ENCODE measurements at regions not wholly inside any gene's neighbourhood (a gene's known extent, or its start where the extent isn't known, plus 50 kb on each side); places are given as distances from the start of the nearest gene placed in this dataset.
A peak's percentile ranks its signal among the peaks of the same experiment; 100 is the strongest.
"Not testable (repeated sequence)": the region's sequence is repeated elsewhere in the genome, so short reads cannot be mapped to it uniquely, and the experiment has no call there.

DNA sequence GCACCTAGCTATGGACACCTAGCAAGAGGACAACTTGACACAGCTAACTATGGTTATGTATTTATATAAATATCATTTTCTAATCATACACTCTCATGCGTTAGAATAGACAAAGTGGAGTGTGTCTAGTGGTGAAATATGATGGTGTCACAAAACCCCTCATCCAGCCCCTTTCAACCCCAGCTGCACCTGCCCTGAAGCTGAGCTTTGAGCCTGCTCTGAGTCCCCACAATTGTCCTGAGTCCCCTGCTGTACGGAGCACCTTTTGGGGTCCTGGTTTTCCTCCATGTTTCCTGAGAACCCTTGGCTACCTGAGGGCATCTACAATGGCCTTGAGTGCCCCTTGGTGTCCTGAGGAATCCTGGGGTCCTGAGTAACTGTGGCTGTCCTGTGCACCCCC, 1072.8 kb downstream of the TMEM121 start:
- DNase-seq, result no peak

DNA sequence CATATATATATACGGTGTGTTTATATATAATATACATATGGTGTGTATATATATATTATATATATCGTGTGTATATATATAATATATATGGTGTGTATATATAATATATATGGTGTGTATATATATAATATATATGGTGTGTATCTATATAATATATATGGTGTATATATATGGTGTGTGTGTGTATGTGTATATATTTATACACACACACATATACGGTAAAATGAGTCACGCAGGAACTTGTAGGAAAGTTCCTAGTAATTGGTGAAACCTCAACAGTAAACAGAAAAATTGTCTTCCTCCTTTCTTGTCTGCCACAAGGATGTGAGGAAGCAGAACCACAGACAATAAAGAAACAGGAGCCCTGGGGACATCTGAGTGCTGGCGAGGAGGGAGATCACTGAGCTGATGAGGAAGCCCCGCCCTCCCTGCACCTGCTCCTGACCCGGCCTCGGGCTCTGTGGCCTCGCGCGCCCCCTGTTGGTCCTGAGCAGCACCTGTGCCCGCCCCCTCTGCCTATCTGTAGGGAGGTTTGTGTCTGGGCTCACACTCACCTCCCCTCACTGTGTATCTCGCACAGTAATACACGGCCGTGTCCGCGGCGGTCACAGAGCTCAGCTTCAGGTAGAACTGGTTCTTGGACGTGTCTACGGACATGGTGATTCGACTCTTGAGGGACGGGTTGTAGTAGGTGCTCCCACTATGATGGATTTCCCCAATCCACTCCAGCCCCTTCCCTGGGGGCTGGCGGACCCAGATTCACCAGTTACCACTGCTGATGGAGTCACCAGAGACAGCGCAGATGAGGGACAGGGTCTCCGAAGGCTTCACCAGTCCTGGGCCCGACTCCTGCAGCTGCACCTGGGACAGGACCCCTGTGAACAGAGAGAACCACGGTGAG, 1079.4 kb downstream of the TMEM121 start:
- DNase-seq, result peak; percentile 27 to 40

DNA sequence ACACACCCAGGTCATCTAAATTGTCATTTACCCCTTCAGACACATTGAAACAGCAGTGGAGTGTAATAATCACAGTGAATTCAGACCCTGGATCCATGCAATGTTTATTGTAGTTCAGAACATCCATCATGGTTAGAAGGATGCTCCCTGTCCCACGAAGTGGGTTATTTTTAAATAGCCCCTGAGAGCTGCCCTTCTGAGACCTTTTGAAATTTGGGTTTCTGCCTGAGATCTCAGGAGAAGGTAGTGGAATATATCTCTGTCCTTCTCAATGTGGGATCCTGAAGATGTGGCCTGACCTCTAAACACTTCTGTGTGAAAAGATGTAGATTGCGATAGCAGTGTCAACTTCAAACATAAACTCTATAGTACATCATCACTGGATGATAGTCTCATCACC, 1080.6 kb downstream of the TMEM121 start:
- no peak for DNase-seq

DNA sequence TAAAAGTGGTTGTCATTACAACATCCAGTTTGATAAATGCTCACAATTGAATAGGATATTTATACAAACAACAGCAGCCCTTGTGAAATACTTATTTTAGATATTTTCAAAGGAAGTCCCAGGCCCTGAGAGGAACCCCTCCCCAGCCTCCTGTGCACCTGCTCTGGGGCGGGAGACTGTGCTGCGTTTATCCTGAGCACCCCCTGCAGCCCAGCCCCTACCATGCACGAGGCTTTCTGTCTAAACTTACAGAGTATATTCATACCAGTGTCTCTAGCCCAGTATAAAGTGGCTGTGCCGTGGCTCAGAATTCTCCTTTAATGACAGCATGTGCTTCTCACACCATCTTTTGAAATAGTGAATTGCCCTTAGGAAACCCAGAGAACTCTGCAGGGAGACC, 1084.3 kb downstream of the TMEM121 start:
- no peak for DNase-seq

DNA sequence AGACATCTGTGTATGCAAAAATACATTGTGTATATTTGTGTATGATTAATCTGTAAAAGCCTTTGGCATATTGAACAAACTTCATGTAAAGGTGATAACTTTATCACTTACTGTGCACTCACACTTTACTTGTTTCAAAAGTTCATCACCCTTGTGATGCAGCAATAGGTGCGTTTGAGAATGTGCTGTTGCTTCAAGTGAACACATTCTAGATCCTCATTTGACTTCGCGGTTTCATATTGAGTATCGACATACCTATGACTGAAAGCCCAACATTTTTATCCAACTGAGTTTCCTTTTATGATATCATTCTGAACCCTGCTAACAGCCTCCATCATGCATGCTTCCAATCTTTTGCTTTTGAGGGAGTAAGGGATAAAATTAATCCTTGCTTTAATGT, 1086.9 kb downstream of the TMEM121 start:
- DNase-seq, result no peak

DNA sequence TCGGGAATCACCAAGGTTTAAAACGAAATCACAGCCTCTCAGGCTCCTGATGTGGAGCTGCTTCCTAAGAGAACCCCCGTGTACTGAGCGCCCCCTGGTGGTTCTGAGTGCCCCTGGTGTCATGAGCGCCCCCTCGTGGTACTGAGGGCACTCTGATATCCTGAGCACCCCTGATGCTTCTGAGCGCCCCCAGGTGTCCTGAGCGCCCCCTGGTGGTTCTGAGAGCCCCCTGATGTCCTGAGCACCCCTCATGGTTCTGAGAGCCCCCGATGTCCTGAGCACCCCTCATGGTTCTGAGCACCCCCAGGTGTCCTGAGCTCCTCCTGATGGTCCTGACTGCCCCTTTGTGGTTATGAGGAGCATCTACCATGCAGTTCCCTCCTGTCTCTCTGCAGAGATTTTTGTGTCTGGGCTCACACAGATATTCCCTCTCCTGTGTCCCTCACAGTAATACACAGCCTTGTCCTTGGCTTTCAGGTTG, 1092.1 kb downstream of the TMEM121 start:
- DNase-seq, result peak; percentile 60 to 75

DNA sequence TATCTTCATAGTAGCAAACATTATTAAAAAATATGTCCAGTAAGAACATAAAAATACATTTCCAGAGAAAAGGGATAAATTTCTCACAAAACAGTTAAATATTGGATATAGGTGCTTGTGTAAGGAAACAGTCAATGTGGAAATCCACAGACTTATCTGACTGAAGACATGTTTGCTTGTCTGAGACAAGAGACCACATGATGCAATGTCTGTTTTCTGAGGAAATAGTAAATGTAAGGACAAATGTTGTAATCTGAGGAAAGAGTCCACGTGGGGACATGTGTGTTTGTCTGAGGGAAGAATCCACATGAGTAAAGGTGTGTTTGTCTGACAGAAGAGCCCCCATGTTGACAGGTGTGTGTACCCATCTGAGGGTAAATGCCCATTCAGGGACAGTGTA, 1093.2 kb downstream of the TMEM121 start:
- DNase-seq, result peak in 1 of 2 experiments; percentile 60

DNA sequence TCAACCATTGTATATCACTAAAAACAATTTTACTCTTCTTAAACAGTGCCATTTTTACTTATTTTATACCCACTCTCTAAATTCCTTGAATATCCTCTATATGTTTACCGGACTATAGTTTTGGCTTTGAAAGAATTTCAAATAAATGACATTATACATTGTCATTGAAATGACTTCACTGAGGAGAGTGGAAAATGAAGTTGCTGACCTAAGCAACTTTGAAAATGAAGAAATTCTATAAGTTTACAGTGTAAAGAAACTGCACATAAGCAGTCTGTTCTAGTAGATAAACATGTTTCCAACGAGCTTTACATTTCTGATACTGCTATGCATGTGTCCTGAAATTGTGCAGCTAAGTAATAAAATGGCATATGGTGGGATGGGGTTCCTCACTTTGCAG, 1094.0 kb downstream of the TMEM121 start:
- DNase-seq, result no peak

DNA sequence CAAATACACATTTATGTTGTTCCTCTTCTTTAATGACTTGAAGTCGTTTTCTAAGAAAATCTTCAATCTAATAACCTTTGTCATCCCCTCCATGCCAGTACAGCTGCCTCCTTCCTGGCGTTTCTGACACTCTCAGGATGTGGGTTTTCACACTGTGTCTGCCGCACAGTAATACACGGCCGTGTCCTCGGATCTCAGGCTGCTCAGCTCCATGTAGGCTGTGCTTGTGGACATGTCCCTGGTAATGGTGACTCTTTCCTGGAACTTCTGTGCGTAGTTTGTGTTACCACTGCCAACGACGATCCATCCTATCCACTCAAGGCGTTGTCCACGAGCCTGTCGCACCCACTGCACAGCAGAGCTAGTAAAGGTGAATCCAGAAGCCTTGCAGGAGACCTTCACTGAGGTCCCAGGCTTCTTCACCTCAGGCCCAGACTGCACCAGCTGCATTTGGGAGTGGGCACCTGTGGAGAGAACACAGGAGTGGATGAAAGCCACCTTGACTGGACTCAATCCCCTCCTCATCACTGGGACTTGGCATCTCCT, 1095.9 kb downstream of the TMEM121 start:
- no peak for DNase-seq

DNA sequence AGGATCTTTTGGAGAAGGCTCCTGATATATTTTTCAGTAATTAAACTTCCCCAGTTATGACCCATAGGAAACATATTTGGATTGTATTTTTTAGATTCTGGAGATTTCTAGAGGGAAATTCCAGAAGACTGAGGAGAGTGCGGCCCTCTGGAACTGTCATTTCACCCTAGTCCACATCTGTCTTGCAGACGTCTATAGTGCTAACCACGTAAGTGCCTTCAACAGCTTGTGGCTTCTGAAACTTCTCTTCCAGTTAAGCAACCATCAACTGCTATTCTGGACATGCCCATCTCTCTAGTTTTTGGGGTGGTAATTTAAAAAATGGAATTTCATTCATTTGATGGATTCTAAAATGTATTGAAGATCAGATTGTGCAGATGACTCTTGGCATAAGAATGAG, 1098.8 kb downstream of the TMEM121 start:
- DNase-seq, result no peak

DNA sequence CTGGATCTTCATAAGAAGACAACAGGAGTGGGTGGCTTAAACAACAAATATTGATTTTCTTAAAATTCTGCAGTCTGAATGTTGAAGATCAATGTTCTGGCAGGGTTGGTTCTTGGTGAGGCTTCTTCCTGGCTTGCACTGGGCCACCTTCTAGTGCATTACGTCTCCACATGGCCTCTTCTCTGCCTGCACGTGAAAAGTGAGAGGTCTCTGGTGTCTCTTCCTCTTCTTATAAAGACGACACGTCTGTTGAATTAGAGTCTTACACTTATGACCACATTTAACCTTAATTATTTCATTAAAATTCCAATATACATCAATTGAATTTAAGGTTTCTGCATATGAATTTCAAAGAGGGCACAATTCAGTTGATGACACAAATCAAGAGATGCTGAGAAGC, 1100.1 kb downstream of the TMEM121 start:
- not testable (repeated sequence) for DNase-seq

DNA sequence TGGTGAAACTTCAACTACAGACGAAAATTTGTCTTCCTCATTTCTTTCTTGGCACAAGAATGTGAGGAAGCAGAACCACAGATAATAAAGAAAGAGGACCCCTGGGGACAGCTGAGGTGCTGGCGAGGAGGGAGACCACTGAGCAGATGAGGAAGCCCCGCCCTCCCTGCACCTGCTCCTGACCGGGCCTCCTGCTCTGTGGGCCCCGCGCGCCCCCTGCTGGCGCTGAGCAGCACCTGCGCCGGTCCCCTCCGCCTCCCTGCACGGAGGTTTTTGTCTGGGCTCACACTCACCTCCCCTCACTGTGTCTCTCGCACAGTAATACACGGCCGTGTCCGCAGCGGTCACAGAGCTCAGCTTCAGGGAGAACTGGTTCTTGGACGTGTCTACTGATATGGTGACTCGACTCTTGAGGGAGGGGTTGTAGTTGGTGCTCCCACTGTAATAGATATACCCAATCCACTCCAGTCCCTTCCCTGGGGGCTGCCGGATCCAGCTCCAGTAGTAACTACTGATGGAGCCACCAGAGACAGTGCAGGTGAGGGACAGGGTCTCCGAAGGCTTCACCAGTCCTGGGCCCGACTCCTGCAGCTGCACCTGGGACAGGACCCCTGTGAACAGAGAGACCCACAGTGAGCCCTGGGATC, 1100.7 kb downstream of the TMEM121 start:
- DNase-seq, result peak; percentile 58 to 70

DNA sequence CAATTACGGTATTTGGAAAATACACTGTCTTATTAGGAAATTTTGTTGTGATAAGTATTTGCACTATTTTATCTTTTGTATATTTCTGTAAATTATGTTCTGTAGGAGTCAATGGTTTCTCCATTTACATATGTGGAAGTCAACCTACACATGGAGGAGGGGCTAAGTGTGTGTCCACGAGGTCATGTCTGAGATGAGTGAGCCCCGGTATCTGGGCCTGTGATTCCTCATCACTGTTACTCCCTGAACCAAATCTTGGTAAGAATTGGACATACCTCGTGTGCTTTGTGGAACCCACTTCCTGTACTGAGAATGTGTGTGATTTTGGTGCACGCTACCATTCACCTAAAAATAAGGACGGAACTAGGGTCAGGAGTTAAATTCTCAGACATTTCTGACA, 1105.5 kb downstream of the TMEM121 start:
- no peak for DNase-seq

DNA sequence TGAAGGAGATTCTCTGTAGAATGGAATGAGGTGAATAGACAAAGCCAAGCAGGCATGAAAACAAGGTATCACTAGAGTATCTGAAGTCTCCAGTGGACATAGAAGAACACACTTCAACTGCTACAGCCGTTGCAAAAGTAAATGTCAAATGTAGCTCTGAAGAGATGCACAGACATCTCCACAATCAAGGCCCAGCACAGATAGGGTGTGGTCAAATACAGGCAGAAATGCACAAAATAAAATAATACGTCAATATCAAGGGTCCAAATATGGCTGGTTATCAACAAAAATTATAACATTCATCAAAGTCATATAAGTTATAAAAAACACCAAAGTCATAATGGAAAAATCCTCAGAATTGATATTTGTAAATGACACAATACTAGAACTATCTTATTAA, 1107.3 kb downstream of the TMEM121 start:
- no peak for DNase-seq

DNA sequence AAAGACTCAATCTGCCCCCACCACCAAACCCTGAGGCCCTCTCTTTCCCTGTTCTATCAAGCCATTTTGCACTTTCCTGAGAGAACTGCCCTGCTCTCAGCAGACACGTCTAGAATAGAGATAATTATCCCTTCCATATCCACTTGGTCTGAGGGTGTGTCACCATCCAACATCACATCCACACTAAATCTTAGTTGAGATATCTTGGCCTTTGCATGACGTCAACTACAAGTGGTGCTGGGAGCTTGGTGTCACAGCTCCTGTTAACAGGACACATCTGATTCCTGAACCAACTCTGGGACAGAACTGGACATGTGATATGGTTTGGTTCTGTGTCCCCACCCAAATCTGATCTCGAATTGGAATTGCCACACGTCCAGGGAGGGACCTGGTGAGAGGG, 1109.2 kb downstream of the TMEM121 start:
- DNase-seq, result no peak

DNA sequence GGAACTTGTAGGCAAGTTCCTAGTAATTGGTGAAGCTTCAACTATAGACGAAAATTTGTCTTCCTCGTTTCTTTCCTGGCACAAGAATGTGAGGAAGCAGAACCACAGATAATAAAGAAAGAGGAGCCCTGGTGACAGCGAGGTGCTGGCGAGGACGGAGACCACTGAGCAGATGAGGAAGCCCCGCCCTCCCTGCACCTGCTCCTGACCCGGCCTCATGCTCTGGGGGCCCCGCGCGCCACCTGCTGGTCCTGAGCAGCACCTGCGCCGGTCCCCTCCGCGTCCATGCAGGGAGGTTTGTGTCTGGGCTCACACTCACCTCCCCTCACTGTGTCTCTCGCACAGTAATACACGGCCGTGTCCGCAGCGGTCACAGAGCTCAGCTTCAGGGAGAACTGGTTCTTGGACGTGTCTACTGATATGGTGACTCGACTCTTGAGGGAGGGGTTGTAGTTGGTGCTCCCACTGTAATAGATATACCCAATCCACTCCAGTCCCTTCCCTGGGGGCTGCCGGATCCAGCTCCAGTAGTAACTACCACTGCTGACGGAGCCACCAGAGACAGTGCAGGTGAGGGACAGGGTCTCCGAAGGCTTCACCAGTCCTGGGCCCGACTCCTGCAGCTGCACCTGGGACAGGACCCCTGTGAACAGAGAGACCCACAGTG, 1112.5 kb downstream of the TMEM121 start:
- DNase-seq, result not testable (repeated sequence)

DNA sequence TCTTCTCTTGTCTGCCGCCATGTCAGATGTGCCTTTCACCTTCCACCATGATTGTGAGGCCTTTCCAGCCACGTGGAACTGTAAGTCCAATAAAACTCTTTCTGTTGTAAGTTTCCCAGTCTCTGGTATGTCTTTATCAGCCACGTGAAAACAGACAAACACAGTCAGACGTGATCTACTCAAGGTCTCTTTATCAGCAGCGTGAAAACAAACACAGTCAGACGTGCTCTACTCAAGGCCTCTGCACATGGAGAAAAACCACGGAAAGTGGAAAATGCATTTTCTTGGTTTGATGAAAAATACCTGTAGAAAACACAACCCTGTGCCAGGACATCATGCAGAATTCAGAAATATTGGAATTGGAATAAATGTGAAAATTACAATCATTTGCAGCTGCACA, 1115.7 kb downstream of the TMEM121 start:
- DNase-seq, result no peak

DNA sequence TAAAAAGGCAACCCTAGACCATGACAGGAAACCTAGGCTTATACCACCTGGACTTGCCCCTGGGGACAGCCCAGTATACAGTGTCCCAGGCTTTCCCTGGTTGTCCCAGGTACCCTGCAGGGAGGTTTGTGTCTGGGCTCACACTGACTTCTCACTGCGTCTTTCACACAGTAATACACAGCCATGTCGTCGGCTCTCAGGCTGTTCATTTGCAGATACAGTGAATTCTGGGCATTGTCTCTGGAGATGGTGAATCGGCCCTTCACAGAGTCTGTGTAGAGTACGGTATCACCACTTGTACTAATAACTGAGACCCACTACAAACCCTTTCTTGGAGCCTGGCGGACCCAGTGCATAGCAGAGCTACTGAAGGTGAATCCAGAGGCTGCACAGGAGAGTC, 1116.6 kb downstream of the TMEM121 start:
- not testable (repeated sequence) for DNase-seq

DNA sequence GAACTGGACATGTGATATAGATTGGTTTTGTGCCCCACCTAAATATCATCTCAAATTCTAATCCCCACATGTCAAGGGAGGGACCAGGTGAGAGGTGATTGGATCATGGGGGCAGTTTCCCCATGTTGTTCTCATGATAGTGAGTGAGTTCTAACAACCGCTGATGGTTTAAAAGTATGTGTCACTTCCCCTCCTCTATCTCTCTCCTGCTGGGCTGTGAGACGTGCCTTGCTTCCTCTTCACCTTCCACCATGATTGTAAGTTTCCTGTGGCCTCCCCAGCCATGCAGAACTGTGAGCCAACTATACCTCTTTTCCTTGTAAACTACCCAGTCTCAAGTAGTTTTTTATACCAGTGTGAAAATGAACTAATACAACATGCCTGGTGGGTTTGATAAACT, 1122.5 kb downstream of the TMEM121 start:
- DNase-seq, result not testable (repeated sequence)

DNA sequence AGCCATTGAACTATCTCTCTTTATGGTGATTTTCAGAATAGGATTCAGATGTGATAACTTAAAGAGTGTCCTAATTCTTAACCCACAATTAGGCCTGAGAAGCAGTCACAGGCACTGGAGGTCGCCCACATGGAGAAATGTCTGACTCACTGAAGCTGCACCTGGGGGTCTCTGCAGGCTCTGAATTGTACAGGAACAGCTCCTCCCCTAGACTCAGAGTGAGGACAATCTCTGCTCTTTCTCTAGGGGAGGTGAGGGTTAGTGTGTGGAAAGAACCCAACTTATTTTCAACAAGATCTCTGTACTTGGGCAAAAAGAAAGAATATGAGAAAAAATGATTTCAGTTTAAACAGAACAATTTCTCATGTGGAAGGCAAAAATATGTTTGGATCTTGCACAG, 1124.6 kb downstream of the TMEM121 start:
- no peak for DNase-seq

DNA sequence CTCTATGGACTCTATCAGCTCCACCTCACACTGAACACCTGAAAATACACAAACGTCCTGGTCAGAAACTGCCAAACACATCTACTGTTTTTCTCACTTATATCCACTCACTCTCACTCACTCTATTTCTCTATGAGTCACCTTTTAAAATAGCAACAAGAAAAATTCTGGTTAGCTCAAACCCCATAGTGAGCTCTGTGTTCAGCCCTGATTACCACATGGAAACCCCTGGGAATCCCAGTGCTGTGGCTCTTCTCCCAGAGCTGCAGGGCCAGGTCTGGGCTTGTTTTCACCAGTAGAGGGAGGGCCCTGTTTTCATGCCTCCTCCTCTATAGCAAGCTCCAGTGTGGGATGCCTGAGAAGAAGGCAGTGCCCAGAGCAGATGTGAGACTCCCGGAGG, 1126.1 kb downstream of the TMEM121 start:
- DNase-seq, result no peak

DNA sequence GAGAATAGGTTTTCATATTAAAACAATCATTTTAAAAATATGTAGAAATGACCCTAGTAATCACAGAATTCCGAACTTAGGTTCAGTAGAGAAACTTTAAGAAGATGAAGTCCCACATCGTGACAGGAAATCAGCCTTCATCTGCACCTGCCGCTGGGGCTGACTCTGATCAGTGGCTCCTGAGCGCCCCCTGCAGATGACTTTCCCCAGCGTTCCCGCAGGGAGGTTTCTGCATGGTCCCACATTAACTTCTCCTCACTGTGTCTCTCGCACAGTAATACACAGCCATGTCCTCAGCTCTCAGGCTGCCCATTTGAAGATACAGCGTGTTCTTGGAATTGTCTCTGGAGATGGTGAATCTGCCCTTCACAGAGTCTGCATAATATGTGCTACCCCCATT, 1131.1 kb downstream of the TMEM121 start:
- DNase-seq, result no peak

Data from NCI-H1930 (cell line).